ENCODE measurements at regions not wholly inside any gene's neighbourhood (a gene's known extent, or its start where the extent isn't known, plus 50 kb on each side); places are given as distances from the start of the nearest gene placed in this dataset.
A peak's percentile ranks its signal among the peaks of the same experiment; 100 is the strongest.

DNA sequence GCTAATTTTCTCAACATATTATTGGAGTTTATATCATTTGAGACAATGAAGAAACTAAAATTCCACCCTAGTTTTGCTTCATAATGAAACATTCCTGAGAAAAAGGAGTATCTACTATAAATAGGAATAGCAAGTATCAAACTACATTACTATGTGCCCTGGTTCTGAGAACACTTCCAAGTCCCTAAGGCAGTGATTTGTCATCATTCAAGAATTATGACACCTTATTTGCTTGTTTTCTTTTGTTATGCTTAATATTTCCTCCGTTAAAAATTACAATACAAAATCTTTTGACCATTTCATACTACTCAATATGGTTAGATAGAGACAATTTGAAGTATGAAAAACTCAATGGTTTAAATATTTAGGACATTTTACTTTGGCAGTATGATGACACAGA, 707.8 kb upstream of the GOLIM4 start:
- H2AFZ ChIP-seq = no peak overlapping the region
- no peaks in the 10 kb centered on the region for H3K36me3 ChIP-seq (ENCODE audit: low read depth)
- no peaks in the 10 kb centered on the region for H3K27me3 ChIP-seq (replicated peaks; ENCODE audit: insufficient read depth)
- in situ Hi-C loops (cut with MboI) = no loop called here
- no peaks in the 10 kb centered on the region for H3K9me3 ChIP-seq (ENCODE audit: low read depth)
- no peak for TF ChIP-seq EZH2phosphoT487 (IDR thresholded peaks at IDR 0.05; ENCODE audit: insufficient read depth, low read depth)
- TF ChIP-seq EZH2 (IDR thresholded peaks at IDR 0.05; ENCODE audit: insufficient read depth, poor library complexity, severe bottlenecking) = no peak
- H3K27ac ChIP-seq = peak overlapping the region; percentile 44
- DNase-seq = peak; percentile 44
- H3K9ac ChIP-seq = 0 out of 2 replicates have a peak overlapping the region, but pooled peaks have one; percentile 4
- H3K4me1 ChIP-seq (ENCODE audit: insufficient read depth) = peaks cover 34% of the 10 kb centered on the region
- no peaks in the 10 kb centered on the region for H3K9me2 ChIP-seq (ENCODE audit: insufficient read depth)
- no peaks in the 10 kb centered on the region for H4K20me1 ChIP-seq (ENCODE audit: insufficient read depth)
- peaks cover 18% of the 10 kb centered on the region; the same call in 1 of the 2 replicates for H3F3A ChIP-seq (ENCODE audit: insufficient read depth)
- H3K79me2 ChIP-seq (ENCODE audit: insufficient read depth) = no peaks in the 10 kb centered on the region
- 17 to 24% methylated on average over 1 of the region's 1 CpG for WGBS, 2 experiments (ENCODE audit: low coverage in 1 of 2, low lambda C conversion rate in 2 of 2, missing lambda C conversion rate in 2 of 2)
- peak overlapping the region; percentile 38 for H3K4me2 ChIP-seq (ENCODE audit: unreplicated experiment)
- 0 out of 2 replicates have a peak overlapping the region, but pooled peaks have one; percentile 13 for H3K4me3 ChIP-seq

DNA sequence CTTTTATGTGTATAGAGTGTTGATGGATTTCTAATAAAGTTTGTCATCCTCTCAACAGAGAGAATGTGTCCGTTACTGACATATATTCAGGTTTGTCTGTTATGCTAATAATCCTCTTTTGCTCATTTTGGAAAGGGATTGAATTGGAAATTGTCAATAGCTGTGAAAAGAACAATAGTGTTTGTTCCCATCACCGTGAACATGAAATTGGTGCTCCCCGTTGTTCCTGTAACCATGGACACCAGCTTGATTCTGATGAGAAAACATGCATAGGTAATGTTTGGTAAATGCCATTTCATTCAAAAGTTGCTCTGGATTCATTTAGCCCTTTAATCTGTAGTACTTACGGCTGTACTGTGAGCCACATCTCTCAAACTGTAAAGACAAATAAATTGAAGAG, 707.0 kb upstream of the GOLIM4 start:
- peaks cover 34% of the 10 kb centered on the region for H3K4me1 ChIP-seq (ENCODE audit: insufficient read depth)
- H3F3A ChIP-seq (ENCODE audit: insufficient read depth) = peaks cover 18% of the 10 kb centered on the region; the same call in 1 of the 2 replicates
- no peak for DNase-seq
- no peaks in the 10 kb centered on the region for H3K36me3 ChIP-seq (ENCODE audit: low read depth)
- no peaks in the 10 kb centered on the region for H3K27me3 ChIP-seq (replicated peaks; ENCODE audit: insufficient read depth)
- H3K4me2 ChIP-seq (ENCODE audit: unreplicated experiment) = peak overlapping the region; percentile 38
- no peak overlapping the region for H3K9ac ChIP-seq
- 50 to 60% methylated on average over 4 of the region's 4 CpGs for WGBS, 2 experiments (ENCODE audit: low coverage in 1 of 2, low lambda C conversion rate in 2 of 2, missing lambda C conversion rate in 2 of 2)
- peak overlapping the region; percentile 44 for H3K27ac ChIP-seq
- H2AFZ ChIP-seq = 0 out of 2 replicates have a peak overlapping the region, but pooled peaks have one; percentile 33
- no peak overlapping the region for H3K4me3 ChIP-seq
- no peaks in the 10 kb centered on the region for H3K9me2 ChIP-seq (ENCODE audit: insufficient read depth)
- H3K9me3 ChIP-seq (ENCODE audit: low read depth) = no peaks in the 10 kb centered on the region
- in situ Hi-C loops (cut with MboI) = no loop called here
- no peaks in the 10 kb centered on the region for H3K79me2 ChIP-seq (ENCODE audit: insufficient read depth)
- TF ChIP-seq EZH2phosphoT487 (IDR thresholded peaks at IDR 0.05; ENCODE audit: insufficient read depth, low read depth) (no peak), EZH2 (IDR thresholded peaks at IDR 0.05; ENCODE audit: insufficient read depth, poor library complexity, severe bottlenecking) (no peak)
- no peaks in the 10 kb centered on the region for H4K20me1 ChIP-seq (ENCODE audit: insufficient read depth)

DNA sequence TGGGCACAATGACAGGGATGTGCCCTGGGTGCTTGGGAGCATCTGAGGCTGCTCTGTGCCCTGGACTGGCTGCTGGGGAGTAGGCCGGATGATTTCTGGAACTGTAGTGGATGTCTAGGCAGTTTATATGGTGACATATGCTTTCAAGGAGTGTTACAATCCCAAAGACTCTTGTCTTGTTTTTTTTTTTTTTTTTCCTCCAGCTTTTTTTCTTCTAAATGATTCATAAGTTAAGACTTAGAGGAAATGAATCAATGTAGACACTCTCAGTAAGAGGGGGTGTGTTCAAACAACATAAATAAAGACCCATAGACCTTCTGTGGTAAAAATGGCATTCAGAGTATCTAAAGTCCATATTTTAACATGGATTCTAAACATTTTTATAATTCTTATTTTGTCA, 706.1 kb upstream of the GOLIM4 start:
- H3K27ac ChIP-seq = peak overlapping the region; percentile 13; the same call in 1 of the 2 replicates

DNA sequence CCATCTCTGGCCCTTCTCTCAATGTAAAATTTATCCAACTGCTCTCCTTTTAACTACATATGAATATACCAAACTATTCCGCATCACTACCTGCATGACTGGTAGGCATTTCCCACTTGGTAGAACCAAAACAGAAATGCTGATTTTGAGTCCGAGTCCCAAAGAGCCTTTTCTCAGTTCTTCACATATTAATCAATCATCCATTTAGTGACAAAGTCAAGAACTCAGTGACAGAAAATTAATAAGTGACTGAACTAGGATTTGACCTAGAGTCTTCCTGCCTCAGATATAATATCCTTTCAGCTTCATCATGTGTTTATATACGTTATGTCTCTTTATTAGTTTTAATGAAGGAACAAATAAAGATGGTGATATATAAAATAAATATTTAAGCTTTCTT, 700.6 kb upstream of the GOLIM4 start:
- H3K9ac ChIP-seq = no peak overlapping the region
- no peak overlapping the region for H3K4me3 ChIP-seq
- H2AFZ ChIP-seq = no peak overlapping the region
- no peaks in the 10 kb centered on the region for H3K9me2 ChIP-seq (ENCODE audit: insufficient read depth)
- H3K79me2 ChIP-seq (ENCODE audit: insufficient read depth) = no peaks in the 10 kb centered on the region
- no peak overlapping the region for H3K27ac ChIP-seq
- in situ Hi-C loops (cut with MboI) = no loop called here
- WGBS, 2 experiments (ENCODE audit: low coverage in 1 of 2, low lambda C conversion rate in 2 of 2, missing lambda C conversion rate in 2 of 2) = 52 to 53% methylated on average over 3 of the region's 3 CpGs
- H4K20me1 ChIP-seq (ENCODE audit: insufficient read depth) = no peaks in the 10 kb centered on the region
- peaks cover 2% of the 10 kb centered on the region for H3K4me1 ChIP-seq (ENCODE audit: insufficient read depth)
- H3K36me3 ChIP-seq (ENCODE audit: low read depth) = no peaks in the 10 kb centered on the region
- no peaks in the 10 kb centered on the region for H3K9me3 ChIP-seq (ENCODE audit: low read depth)
- H3K4me2 ChIP-seq (ENCODE audit: unreplicated experiment) = no peak overlapping the region
- DNase-seq = no peak
- peaks cover 3% of the 10 kb centered on the region; the same call in 1 of the 2 replicates for H3F3A ChIP-seq (ENCODE audit: insufficient read depth)
- TF ChIP-seq EZH2 (IDR thresholded peaks at IDR 0.05; ENCODE audit: insufficient read depth, poor library complexity, severe bottlenecking) (no peak), EZH2phosphoT487 (IDR thresholded peaks at IDR 0.05; ENCODE audit: insufficient read depth, low read depth) (no peak)
- peaks cover 9% of the 10 kb centered on the region; the same call in 1 of the 2 replicates for H3K27me3 ChIP-seq (replicated peaks; ENCODE audit: insufficient read depth)

More for the DNA sequence above, 706.1 kb upstream of the GOLIM4 start:
- DNase-seq = peak; percentile 73
- Histone ChIP-seq H4K20me1 (ENCODE audit: insufficient read depth) (no peaks in the 10 kb centered on the region), H3K9me2 (ENCODE audit: insufficient read depth) (no peaks in the 10 kb centered on the region), H3K9ac (no peak overlapping the region), H3K4me3 (no peak overlapping the region), H3K27me3 (replicated peaks; ENCODE audit: insufficient read depth) (no peaks in the 10 kb centered on the region), H3K4me2 (ENCODE audit: unreplicated experiment) (peak overlapping the region; percentile 54), H2AFZ (peak overlapping the region; percentile 72), H3K36me3 (ENCODE audit: low read depth) (no peaks in the 10 kb centered on the region), H3K79me2 (ENCODE audit: insufficient read depth) (no peaks in the 10 kb centered on the region), H3F3A (ENCODE audit: insufficient read depth) (peaks cover 18% of the 10 kb centered on the region; the same call in 1 of the 2 replicates), H3K9me3 (ENCODE audit: low read depth) (no peaks in the 10 kb centered on the region), H3K4me1 (ENCODE audit: insufficient read depth) (peaks cover 34% of the 10 kb centered on the region)
- in situ Hi-C loops (cut with MboI) = no loop called here
- TF ChIP-seq EZH2phosphoT487 (IDR thresholded peaks at IDR 0.05; ENCODE audit: insufficient read depth, low read depth) (no peak), EZH2 (IDR thresholded peaks at IDR 0.05; ENCODE audit: insufficient read depth, poor library complexity, severe bottlenecking) (no peak)
- WGBS, 2 experiments (ENCODE audit: low coverage in 1 of 2, low lambda C conversion rate in 2 of 2, missing lambda C conversion rate in 2 of 2) = 19 to 21% methylated on average over 1 of the region's 1 CpG

All from GM23248 (cell line).